ENCODE measurements at regions not wholly inside any gene's neighbourhood (a gene's known extent, or its start where the extent isn't known, plus 50 kb on each side); places are given as distances from the start of the nearest gene placed in this dataset.

GRCh38 chr20:20877079-20877478 lies 164.6 kb upstream of the RALGAPA2 start:
- DNase-seq: no peak

DNA sequence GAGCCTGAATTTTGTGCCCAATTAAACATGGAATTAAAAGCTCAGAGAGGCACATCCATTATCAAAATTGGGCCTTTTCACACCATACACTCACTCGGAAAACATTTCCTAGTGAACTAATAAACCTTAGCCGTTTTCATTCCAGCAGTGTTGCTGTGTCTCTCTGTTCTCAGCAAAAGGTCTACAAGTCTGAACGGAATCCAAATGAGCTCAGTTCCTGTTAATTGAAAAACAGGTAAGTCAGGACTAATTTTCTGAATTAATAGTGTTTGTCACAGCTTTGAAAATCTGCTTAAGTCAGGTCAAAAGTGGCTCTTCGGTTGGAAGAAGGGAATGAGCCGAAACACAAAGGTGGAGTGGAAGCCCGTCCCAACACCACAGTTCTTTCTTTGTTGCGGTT lies 163.3 kb upstream of the RALGAPA2 start:
- DNase-seq: no peak

GRCh38 chr20:20872428-20872827 lies 160.0 kb upstream of the RALGAPA2 start:
- DNase-seq: no peak

- no peak for DNase-seq
Observed at GRCh38 chr20:20869161-20869775, 156.8 kb upstream of the RALGAPA2 start.

DNA sequence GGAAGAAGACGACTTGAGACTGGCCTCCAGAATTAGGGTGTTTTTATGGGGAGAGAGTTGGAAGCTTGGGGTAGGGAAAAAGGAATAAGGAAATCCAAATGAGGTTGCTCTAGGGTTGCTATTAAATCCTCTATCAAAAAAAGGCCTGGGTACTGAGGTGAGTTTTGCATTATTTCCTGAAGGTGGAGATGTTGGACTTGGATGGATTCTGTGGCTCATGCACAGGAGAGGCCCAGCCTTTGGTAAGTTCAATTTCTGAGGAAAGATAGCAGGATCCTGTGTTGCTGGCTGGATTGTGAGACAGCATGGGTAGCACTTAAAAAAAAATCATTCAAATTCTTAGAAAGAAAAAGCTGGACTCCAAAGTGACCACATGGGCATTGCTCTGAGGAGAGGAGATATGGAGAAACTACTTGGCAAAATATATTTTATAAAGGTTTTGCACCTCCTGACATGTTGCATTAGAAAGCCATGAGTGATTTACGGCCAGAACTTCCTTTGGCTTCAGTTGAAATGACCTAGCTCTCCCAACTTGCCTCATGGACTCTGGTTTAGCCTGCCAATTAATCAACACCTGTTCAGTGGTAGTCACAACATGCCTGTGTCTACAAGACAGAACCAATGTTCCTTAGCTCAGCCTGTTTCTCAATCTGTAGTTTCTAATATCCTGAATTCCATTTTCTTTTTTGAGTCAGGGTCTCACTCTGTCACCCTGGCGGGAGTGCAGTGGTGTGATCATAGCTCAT lies 152.1 kb upstream of the RALGAPA2 start:
- DNase-seq: no peak

- peak; percentile 87 for DNase-seq
Observed at GRCh38 chr20:20860078-20860806, 147.8 kb upstream of the RALGAPA2 start.

- no peak for DNase-seq
Observed at GRCh38 chr20:20859510-20859909, 147.1 kb upstream of the RALGAPA2 start.

- no peak for DNase-seq
Observed at GRCh38 chr20:20856956-20857355, 144.5 kb upstream of the RALGAPA2 start.

GRCh38 chr20:20856306-20856705 lies 143.9 kb upstream of the RALGAPA2 start:
- DNase-seq: no peak

DNA sequence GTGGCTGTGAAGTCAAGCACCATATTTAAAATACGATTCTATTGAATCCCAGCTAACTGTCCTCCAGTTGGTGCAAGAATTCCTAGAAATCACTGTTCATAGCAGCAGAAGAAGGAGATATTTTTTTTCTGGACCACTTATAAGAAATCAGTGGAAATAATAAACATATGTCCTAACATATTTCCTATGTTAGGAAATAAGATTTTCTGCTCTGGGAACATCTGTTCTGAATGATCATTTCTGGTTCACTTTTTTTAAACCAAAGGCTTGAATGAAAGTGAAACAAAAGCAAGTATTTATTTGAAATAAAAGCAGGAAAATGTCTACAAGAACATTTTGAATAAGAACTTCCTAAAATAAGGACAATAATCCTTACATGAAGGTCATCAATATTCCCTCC lies 138.9 kb upstream of the RALGAPA2 start:
- DNase-seq: no peak

DNA sequence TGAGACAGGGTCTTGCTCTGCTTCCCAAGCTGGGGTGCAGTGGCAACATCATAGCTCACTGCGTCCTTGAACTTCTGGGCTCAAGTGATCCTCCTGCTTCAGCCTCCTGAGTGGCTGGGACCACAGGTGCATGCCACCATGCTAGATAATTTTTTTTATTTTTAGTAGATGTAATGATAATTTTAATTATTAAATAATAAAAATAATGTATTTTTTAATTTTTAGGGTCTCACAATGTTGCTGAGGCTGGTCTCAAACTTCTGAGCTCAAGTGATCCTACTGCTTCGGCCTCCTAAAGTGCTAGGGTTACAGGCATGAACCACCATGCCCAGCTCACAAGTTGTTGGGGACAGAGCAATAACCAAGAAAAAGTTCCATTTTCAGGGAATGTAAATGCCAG lies 138.0 kb upstream of the RALGAPA2 start:
- DNase-seq: no peak

- no peak for DNase-seq
Observed at GRCh38 chr20:20849161-20849560, 136.7 kb upstream of the RALGAPA2 start.

GRCh38 chr20:20847814-20848213 lies 135.4 kb upstream of the RALGAPA2 start:
- no peak for DNase-seq

- DNase-seq: no peak
Observed at GRCh38 chr20:20843982-20844381, 131.5 kb upstream of the RALGAPA2 start.

GRCh38 chr20:20839771-20840170 lies 127.3 kb upstream of the RALGAPA2 start:
- no peak for DNase-seq

- peak; percentile 65 for DNase-seq
Observed at GRCh38 chr20:20837574-20838021, 125.2 kb upstream of the RALGAPA2 start.

DNA sequence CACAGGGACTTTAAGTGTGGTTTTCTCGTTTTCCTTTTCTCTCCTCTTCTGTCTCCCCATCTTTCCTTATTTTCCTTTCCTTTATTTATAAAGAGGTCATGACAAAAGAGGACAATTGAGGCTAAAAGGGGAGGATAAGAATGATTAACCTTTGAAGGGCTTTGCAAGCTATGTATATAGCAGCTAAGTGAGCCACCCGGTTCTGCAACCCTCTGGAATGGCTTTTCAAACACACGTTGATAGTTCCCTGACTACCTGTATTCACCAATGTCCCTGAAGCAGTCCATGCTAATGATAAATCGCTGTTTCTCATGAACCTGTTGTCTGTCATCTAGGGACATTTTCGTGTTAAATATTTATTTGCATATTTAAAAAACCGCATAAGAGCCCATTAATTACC lies 124.4 kb upstream of the RALGAPA2 start:
- DNase-seq: no peak

DNA sequence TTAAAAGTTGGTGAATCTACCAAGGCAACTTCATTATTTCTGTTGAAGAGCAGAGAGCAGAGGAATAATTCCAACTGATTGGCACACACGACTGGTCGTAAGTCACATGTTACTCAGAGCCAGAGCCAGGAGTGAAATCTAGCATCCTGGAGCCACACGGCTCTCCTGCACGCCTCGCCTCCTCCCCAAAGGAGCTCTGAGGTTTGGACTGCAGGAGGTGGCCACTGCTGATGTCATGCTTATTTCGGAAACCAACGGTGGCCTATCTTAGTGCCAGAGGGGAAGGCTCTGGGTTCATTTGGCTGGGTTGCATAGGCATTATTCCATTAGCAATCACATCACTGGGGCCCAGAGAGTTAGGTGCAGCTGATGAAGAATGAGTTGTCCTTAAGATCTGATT lies 123.5 kb upstream of the RALGAPA2 start:
- DNase-seq: no peak

GRCh38 chr20:20834008-20834407 lies 121.6 kb upstream of the RALGAPA2 start:
- no peak for DNase-seq

- no peak for DNase-seq
Observed at GRCh38 chr20:20832715-20833114, 120.3 kb upstream of the RALGAPA2 start.

GRCh38 chr20:20831794-20832193 lies 119.3 kb upstream of the RALGAPA2 start:
- DNase-seq: no peak

DNA sequence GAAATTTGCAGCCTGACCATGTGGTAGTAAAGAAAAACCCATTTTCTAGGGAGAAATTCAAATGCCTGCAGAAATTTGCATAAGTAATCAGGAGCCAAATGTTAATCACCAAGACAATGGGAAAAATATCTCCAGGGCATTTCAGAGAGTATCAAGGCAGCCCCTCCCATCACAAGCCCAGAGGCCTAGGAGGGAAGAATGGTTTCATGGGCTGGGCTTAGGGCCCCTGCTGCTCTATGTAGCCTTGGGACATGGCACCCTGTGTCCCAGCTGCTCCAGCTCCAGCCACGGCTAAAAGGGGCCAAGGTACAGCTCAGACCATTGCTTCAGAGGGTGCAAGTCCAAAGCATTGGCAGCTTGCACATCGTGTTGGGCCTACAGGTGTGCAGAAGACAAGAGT lies 117.2 kb upstream of the RALGAPA2 start:
- no peak for DNase-seq

DNA sequence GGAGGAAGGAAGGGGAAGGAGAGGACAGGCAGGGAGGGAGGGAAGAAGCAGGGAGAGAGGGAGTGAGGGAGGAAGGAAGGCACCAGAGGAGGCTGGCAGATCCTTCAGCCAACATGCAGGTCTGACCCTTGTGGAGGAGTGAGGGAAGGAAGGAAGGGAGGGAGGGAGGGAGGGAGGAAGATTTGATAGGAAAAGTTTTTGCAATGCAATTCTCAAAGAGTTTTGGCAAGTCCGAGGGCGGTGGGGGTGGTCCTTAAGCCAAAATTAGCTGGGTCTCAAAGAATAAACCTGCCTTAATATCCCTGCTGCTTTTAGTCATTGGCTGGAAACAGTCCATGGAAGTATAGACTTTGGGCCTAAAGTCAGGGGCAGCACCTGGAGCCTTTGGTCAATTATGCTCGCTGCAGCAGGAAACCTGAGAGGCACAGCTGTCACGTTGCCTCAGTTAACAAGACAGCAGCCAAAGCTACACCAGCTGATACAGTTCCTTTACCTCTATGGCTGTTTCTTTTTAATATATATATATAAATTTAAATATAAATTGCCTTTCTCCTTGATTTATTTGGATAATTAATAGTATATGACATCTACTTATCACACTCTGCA lies 115.7 kb upstream of the RALGAPA2 start:
- DNase-seq: no peak
